ENCODE measurements at regions not wholly inside any gene's neighbourhood (a gene's known extent, or its start where the extent isn't known, plus 50 kb on each side); places are given as distances from the start of the nearest gene placed in this dataset.

- TF ChIP-seq, protein P1, sequence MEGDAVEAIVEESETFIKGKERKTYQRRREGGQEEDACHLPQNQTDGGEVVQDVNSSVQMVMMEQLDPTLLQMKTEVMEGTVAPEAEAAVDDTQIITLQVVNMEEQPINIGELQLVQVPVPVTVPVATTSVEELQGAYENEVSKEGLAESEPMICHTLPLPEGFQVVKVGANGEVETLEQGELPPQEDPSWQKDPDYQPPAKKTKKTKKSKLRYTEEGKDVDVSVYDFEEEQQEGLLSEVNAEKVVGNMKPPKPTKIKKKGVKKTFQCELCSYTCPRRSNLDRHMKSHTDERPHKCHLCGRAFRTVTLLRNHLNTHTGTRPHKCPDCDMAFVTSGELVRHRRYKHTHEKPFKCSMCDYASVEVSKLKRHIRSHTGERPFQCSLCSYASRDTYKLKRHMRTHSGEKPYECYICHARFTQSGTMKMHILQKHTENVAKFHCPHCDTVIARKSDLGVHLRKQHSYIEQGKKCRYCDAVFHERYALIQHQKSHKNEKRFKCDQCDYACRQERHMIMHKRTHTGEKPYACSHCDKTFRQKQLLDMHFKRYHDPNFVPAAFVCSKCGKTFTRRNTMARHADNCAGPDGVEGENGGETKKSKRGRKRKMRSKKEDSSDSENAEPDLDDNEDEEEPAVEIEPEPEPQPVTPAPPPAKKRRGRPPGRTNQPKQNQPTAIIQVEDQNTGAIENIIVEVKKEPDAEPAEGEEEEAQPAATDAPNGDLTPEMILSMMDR (IDR thresholded peaks at IDR 0.05) = no peak
- no peak for TF ChIP-seq POLR2AphosphoS5 (IDR thresholded peaks at IDR 0.05)
Measured at GRCh38 chr5:58262226-58262625, 197.7 kb downstream of the PLK2 start.
